Keratinocyte (primary cell): ENCODE measurements at regions not wholly inside any gene's neighbourhood (a gene's known extent, or its start where the extent isn't known, plus 50 kb on each side); places are given as distances from the start of the nearest gene placed in this dataset.

Source experiments
- DNase-seq: peaks from one replicate; pipeline ENCODE4 v3.0.0-alpha.2; 2011; ENCODE audit warnings: low read depth, missing footprints, low spot score
- FAIRE-seq: peaks from 2 replicates; lab custom pipeline; 2011; peaks lifted over from hg19 to GRCh38; lab: Jason Lieb, UNC
- H2AFZ ChIP-seq: 2 replicates; pipeline ENCODE4 v1.6.0; 2012; ENCODE audit warnings: low read length, control low read depth, inconsistent platforms; ENCODE audit not compliant: control insufficient read depth
- H3K27ac ChIP-seq: 2 replicates; pipeline ENCODE4 v1.5.1; 2011; ENCODE audit warnings: low read length; ENCODE audit not compliant: control insufficient read depth, insufficient read depth
- H3K27me3 ChIP-seq: 3 replicates; pipeline ENCODE4 v1.6.0; 2011; ENCODE audit warnings: low read length; ENCODE audit not compliant: control insufficient read depth, insufficient read depth; ENCODE audit errors: extremely low read depth
- H3K36me3 ChIP-seq, 2 experiments: 2 replicates in 1 of 2; 3 replicates in 1 of 2; pipeline ENCODE4 v1.5.1; 2011; ENCODE audit warnings: low read length in 2 of 2, mild to moderate bottlenecking in 1 of 2; ENCODE audit not compliant: control insufficient read depth in 2 of 2, insufficient read depth in 2 of 2; ENCODE audit errors: extremely low read depth in 1 of 2
- H3K4me1 ChIP-seq: 3 replicates; pipeline ENCODE4 v1.5.1; 2011; ENCODE audit warnings: low read length; ENCODE audit not compliant: control insufficient read depth, insufficient read depth; ENCODE audit errors: extremely low read depth
- H3K4me2 ChIP-seq: 3 replicates; pipeline ENCODE4 v1.6.0; 2011; ENCODE audit warnings: low read depth, low read length; ENCODE audit not compliant: control insufficient read depth, insufficient read depth; ENCODE audit errors: extremely low read depth
- H3K4me3 ChIP-seq, 3 experiments: fragments of 200-600 bp in 1 of 3; sonication (generic) in 1 of 3; 2 replicates in 2 of 3; 3 replicates in 1 of 3; pipeline ENCODE4 v1.5.1; 2011 to 2016; ENCODE audit warnings: low read length in 3 of 3, mild to moderate bottlenecking in 3 of 3, control low read depth in 2 of 3, inconsistent platforms in 1 of 3, low read depth in 1 of 3, mixed read lengths in 1 of 3, mixed run types in 1 of 3, moderate library complexity in 1 of 3; ENCODE audit not compliant: control insufficient read depth in 2 of 3, insufficient read depth in 2 of 3; ENCODE audit errors: extremely low read depth in 1 of 3
- H3K79me2 ChIP-seq: 2 replicates; pipeline ENCODE4 v1.6.0; 2012; ENCODE audit warnings: low read length; ENCODE audit not compliant: control insufficient read depth, insufficient read depth
- H3K9ac ChIP-seq: 3 replicates; pipeline ENCODE4 v1.6.0; 2011; ENCODE audit warnings: low read length; ENCODE audit not compliant: control insufficient read depth, insufficient read depth; ENCODE audit errors: extremely low read depth
- H3K9me1 ChIP-seq: 3 replicates; pipeline ENCODE4 v1.6.0; 2011; ENCODE audit warnings: low read length; ENCODE audit not compliant: control insufficient read depth, insufficient read depth; ENCODE audit errors: extremely low read depth
- H3K9me3 ChIP-seq: 2 replicates; pipeline ENCODE4 v1.5.1; 2012; ENCODE audit warnings: low read depth, low read length; ENCODE audit not compliant: control insufficient read depth
- H4K20me1 ChIP-seq: 3 replicates; pipeline ENCODE4 v1.6.0; 2011; ENCODE audit warnings: low read length; ENCODE audit not compliant: control insufficient read depth, insufficient read depth; ENCODE audit errors: extremely low read depth
- EZH2 ChIP-seq: IDR thresholded peaks from one replicate; pipeline ENCODE4 v1.6.1; 2012; ENCODE audit warnings: inconsistent platforms, mild to moderate bottlenecking, low read length, moderate library complexity
- dilution Hi-C: fragments of 300-500 bp; cut with MboI; formaldehyde crosslinking; loops from one replicate; pipeline ENCODE4 v1.7.0; 2020; ENCODE audit warnings: low sequenced_read_pairs; ENCODE audit not compliant: extremely low pct_ligation_motif_present
- TF ChIP-seq, protein P1 (sequence below), 3 experiments: IDR thresholded peaks in 1 of 3; conservative IDR thresholded peaks in 1 of 3; optimal IDR thresholded peaks in 1 of 3; 2 replicates in 2 of 3; 3 replicates in 1 of 3; pipeline versions ENCODE3 to v1.5.1; 2011; ENCODE audit warnings: low read length in 3 of 3, mild to moderate bottlenecking in 3 of 3, moderate library complexity in 2 of 3, control low read depth in 1 of 3, inconsistent platforms in 1 of 3; ENCODE audit not compliant: insufficient read depth in 2 of 3; ENCODE audit errors: extremely low read depth in 1 of 3

GRCh38 chr12:90280033-90280432 lies 571.4 kb upstream of the ATP2B1 start:
- Histone ChIP-seq H3K27ac (no peak overlapping the region), H3K36me3 (no peaks in the 10 kb centered on the region), H3K79me2 (no peaks in the 10 kb centered on the region), H3K4me3 (no peak overlapping the region), H3K4me1 (no peaks in the 10 kb centered on the region), H3K9ac (no peak overlapping the region), H4K20me1 (no peaks in the 10 kb centered on the region), H3K4me2 (no peak overlapping the region), H3K9me1 (no peaks in the 10 kb centered on the region), H3K27me3 (no peaks in the 10 kb centered on the region), H3K9me3 (peaks cover 7% of the 10 kb centered on the region), H2AFZ (no peak overlapping the region)
- DNase-seq (no peak), FAIRE-seq (peak; percentile 17)
- dilution Hi-C loops, result no loop called here
- TF ChIP-seq, protein P1, sequence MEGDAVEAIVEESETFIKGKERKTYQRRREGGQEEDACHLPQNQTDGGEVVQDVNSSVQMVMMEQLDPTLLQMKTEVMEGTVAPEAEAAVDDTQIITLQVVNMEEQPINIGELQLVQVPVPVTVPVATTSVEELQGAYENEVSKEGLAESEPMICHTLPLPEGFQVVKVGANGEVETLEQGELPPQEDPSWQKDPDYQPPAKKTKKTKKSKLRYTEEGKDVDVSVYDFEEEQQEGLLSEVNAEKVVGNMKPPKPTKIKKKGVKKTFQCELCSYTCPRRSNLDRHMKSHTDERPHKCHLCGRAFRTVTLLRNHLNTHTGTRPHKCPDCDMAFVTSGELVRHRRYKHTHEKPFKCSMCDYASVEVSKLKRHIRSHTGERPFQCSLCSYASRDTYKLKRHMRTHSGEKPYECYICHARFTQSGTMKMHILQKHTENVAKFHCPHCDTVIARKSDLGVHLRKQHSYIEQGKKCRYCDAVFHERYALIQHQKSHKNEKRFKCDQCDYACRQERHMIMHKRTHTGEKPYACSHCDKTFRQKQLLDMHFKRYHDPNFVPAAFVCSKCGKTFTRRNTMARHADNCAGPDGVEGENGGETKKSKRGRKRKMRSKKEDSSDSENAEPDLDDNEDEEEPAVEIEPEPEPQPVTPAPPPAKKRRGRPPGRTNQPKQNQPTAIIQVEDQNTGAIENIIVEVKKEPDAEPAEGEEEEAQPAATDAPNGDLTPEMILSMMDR (optimal IDR thresholded peaks at IDR 0.05 in 1 of 3, IDR thresholded peaks at IDR 0.05 in 1 of 3, conservative IDR thresholded peaks at IDR 0.05 in 1 of 3; ENCODE audit: extremely low read depth in 1 of 3, insufficient read depth in 2 of 3, low read length in 3 of 3), result no peak
- no peak for TF ChIP-seq EZH2

DNA sequence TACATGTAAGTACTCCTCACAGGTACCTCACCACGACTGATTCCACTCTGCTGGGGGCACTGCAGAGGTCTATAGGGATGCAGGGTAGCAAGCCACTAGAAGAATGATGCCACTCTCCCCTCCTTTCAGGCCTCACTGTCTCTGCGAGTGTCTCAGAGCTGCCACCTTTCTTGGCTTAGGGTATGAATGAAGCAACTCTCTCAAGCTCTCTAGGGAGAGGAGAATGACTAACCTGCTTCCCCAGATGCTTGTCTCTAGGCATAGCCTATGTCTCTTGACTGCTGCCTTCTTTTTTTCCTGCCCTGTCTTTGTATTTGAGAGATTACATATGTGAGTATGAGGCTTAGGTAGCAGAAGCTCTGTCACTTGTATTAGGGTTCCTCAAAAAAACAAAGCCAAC lies 566.5 kb upstream of the ATP2B1 start:
- dilution Hi-C loops, result no loop called here
- no peaks in the 10 kb centered on the region for H3K79me2 ChIP-seq
- no peak overlapping the region for H3K9ac ChIP-seq
- H2AFZ ChIP-seq, result no peak overlapping the region
- no peak overlapping the region for H3K4me3 ChIP-seq
- FAIRE-seq (no peak), DNase-seq (no peak)
- no peaks in the 10 kb centered on the region for H3K36me3 ChIP-seq
- no peaks in the 10 kb centered on the region for H4K20me1 ChIP-seq
- no peak overlapping the region for H3K4me2 ChIP-seq
- no peaks in the 10 kb centered on the region for H3K27me3 ChIP-seq
- H3K4me1 ChIP-seq, result no peaks in the 10 kb centered on the region
- no peaks in the 10 kb centered on the region for H3K9me3 ChIP-seq
- H3K9me1 ChIP-seq, result no peaks in the 10 kb centered on the region
- H3K27ac ChIP-seq, result no peak overlapping the region
- TF ChIP-seq, protein P1 (optimal IDR thresholded peaks at IDR 0.05 in 1 of 3, IDR thresholded peaks at IDR 0.05 in 1 of 3, conservative IDR thresholded peaks at IDR 0.05 in 1 of 3; ENCODE audit: extremely low read depth in 1 of 3, insufficient read depth in 2 of 3, low read length in 3 of 3), result no peak
- TF ChIP-seq EZH2, result no peak
